Liver (tissue), 8 donors: ENCODE measurements at regions not wholly inside any gene's neighbourhood (a gene's known extent, or its start where the extent isn't known, plus 50 kb on each side); places are given as distances from the start of the nearest gene placed in this dataset.

Experiments
- DNase-seq: peaks from one replicate; pipeline ENCODE4 v3.0.0-alpha.2; 2017; ENCODE audit warnings: low spot score
- H3K27ac ChIP-seq, 2 donors: one replicate each; pipeline ENCODE4 v1.7.0; 2013; ENCODE audit warnings: inconsistent platforms in 2 of 2, low read length in 2 of 2, control low read depth in 1 of 2, low read depth in 1 of 2, mild to moderate bottlenecking in 1 of 2
- H3K27me3 ChIP-seq, 4 donors: one replicate each; pipeline versions ENCODE4 v1.6.1 to v1.7.0; 2013; ENCODE audit warnings: low read length in 3 of 4, inconsistent platforms in 1 of 4, mild to moderate bottlenecking in 1 of 4, moderate library complexity in 1 of 4; ENCODE audit not compliant: control insufficient read depth in 4 of 4, insufficient read depth in 4 of 4
- H3K36me3 ChIP-seq, 4 donors: one replicate each; pipeline versions ENCODE4 v1.6.1 to v1.7.0; 2013; ENCODE audit warnings: low read length in 3 of 4, mild to moderate bottlenecking in 3 of 4, low read depth in 1 of 4, moderate library complexity in 1 of 4; ENCODE audit not compliant: control insufficient read depth in 4 of 4, insufficient read depth in 3 of 4
- H3K4me1 ChIP-seq, 4 donors: one replicate each; pipeline versions ENCODE4 v1.6.1 to v1.7.0; 2013; ENCODE audit warnings: low read length in 3 of 4, mild to moderate bottlenecking in 3 of 4, moderate library complexity in 1 of 4; ENCODE audit not compliant: control insufficient read depth in 4 of 4, insufficient read depth in 4 of 4
- H3K4me3 ChIP-seq, 3 donors: one replicate each; pipeline versions ENCODE4 v1.6.1 to v1.7.0; 2013; ENCODE audit warnings: low read length in 3 of 3, control low read depth in 1 of 3, low read depth in 1 of 3, mild to moderate bottlenecking in 1 of 3
- H3K9ac ChIP-seq, 2 donors: one replicate each; pipeline ENCODE4 v1.7.0; 2013; ENCODE audit warnings: low read length in 2 of 2, mild to moderate bottlenecking in 2 of 2, moderate library complexity in 2 of 2, control low read depth in 1 of 2, low read depth in 1 of 2
- H3K9me3 ChIP-seq, 4 donors: one replicate each; pipeline versions ENCODE4 v1.6.1 to v1.7.0; 2013; ENCODE audit warnings: low read length in 3 of 4; ENCODE audit not compliant: control insufficient read depth in 4 of 4
- ATF3 ChIP-seq: IDR thresholded peaks from 2 replicates; pipeline ENCODE4 v1.6.1; 2016; ENCODE audit warnings: antibody characterized with exemption
- EGR1 ChIP-seq, 2 donors: IDR thresholded peaks; 2 replicates each; pipeline ENCODE4 v1.6.1; 2016 to 2018; ENCODE audit warnings: antibody characterized with exemption in 2 of 2, low read depth in 2 of 2
- FOXA2 ChIP-seq: IDR thresholded peaks from 2 replicates; pipeline ENCODE4 v1.6.1; 2016; ENCODE audit warnings: antibody characterized with exemption
- GABPA ChIP-seq, 2 donors: IDR thresholded peaks in 1 of 2; conservative IDR thresholded peaks in 1 of 2; 2 replicates each; pipeline ENCODE4 v1.6.1; 2016; ENCODE audit warnings: antibody characterized with exemption in 2 of 2, mild to moderate bottlenecking in 1 of 2, moderate library complexity in 1 of 2
- HNF4A ChIP-seq, 2 donors: conservative IDR thresholded peaks; 2 replicates each; pipeline ENCODE4 v1.6.1; 2016; ENCODE audit warnings: antibody characterized with exemption in 2 of 2, mild to moderate bottlenecking in 2 of 2
- JUND ChIP-seq, 2 donors: IDR thresholded peaks; 2 replicates each; pipeline ENCODE4 v1.6.1; 2016; ENCODE audit warnings: antibody characterized with exemption in 2 of 2
- NR2F2 ChIP-seq: IDR thresholded peaks from 2 replicates; pipeline ENCODE4 v1.6.1; 2016; ENCODE audit warnings: antibody characterized with exemption
- RXRA ChIP-seq, 2 donors: IDR thresholded peaks; 2 replicates each; pipeline ENCODE4 v1.6.1; 2017 to 2018; ENCODE audit warnings: antibody characterized with exemption in 2 of 2, mild to moderate bottlenecking in 1 of 2
- SP1 ChIP-seq: IDR thresholded peaks from 2 replicates; pipeline ENCODE4 v1.6.1; 2018; ENCODE audit warnings: antibody characterized with exemption, mild to moderate bottlenecking
- YY1 ChIP-seq: IDR thresholded peaks from 2 replicates; pipeline ENCODE4 v1.6.1; 2016; ENCODE audit warnings: antibody characterized with exemption, mild to moderate bottlenecking
- WGBS: extraction: QIAGEN DNeasy Blood & Tissue Kit; methylation state at CpG from one replicate; pipeline ENCODE4 v1.1.7; 2013; 5-methylcytosine and 5-hydroxymethylcytosine counted together
- TF ChIP-seq, protein P1 (sequence below): IDR thresholded peaks from 2 replicates; pipeline ENCODE4 v1.6.1; 2016; ENCODE audit warnings: antibody characterized with exemption, mild to moderate bottlenecking
- TF ChIP-seq, protein P2 (sequence below): fragments of 150-350 bp; IDR thresholded peaks from 2 replicates; pipeline ENCODE4 v1.5.1; 2017; ENCODE audit warnings: improper control_type of control experiment, low read depth, low read length; ENCODE audit not compliant: missing input control
- TF ChIP-seq, protein P3 (sequence below): IDR thresholded peaks from 2 replicates; pipeline ENCODE4 v1.6.1; 2016; ENCODE audit warnings: antibody characterized with exemption
- TF ChIP-seq, protein P4 (sequence below): IDR thresholded peaks from 2 replicates; pipeline ENCODE4 v1.6.1; 2016; ENCODE audit warnings: antibody characterized with exemption
- donor health status: healthy.
- donor health status: healthy.
- donor health status: healthy.
- donor health status: healthy.
- donor health status: healthy.

DNA sequence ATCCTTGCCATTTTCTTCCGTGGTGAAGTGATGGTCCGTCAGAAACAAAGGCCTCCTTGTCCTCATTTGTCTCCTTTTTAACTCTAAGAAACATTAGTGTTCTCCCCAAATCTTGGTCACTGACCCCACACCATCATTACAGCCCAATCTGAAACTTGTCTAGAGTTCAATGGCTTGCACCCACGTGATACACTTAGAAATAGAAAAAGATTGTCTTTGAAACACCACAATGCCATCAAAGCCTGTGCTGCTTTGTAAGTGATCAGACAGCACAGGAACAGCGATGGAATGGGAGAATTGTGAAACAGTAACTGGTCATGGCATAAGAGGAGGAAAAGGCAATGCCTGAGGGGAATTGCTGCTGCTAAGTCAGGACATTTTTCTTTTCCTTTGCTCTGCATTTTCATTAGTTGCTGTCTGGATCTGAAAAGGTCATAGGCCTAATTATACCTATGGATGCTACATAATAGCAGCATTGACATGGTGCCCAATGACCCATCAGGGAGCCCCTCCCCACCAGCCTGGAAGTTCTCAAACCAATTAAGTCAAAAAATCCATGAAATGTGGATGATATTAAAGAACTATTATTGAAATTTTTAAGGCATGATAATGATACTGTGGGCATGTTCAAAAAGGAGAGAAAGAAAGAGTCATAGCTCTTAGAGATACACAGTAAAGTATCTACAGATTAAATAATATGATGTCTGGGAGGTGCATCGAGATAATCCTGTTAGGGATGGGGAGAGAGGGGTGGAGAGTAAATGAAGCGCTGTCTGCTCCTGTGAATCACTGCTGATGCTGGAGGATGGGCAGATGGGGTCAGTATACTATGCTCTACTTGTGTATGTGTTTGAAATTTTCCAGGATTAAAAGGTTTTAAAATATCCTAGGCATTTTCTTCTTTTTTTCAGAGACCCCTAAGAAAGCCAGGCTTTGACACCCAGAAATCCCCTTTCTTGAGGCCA is 83.6 kb downstream of the ENC1 start:
- WGBS: 87% methylated on average over 6 of the region's 6 CpGs
- no peaks in the 10 kb centered on the region for H3K9me3 ChIP-seq
- H3K9ac ChIP-seq: no peak overlapping the region
- H3K27me3 ChIP-seq: no peaks in the 10 kb centered on the region
- TF ChIP-seq NR2F2 (no peak), JUND (IDR thresholded peaks at IDR 0.05) (no peak), SP1 (no peak), GABPA (IDR thresholded peaks at IDR 0.05 in 1 of 2, conservative IDR thresholded peaks at IDR 0.05 in 1 of 2) (no peak), YY1 (no peak), ATF3 (no peak), HNF4A (conservative IDR thresholded peaks at IDR 0.05) (no peak), EGR1 (IDR thresholded peaks at IDR 0.05; ENCODE audit: low read depth in 2 of 2) (no peak), RXRA (IDR thresholded peaks at IDR 0.05) (no peak)
- TF ChIP-seq, protein P1, sequence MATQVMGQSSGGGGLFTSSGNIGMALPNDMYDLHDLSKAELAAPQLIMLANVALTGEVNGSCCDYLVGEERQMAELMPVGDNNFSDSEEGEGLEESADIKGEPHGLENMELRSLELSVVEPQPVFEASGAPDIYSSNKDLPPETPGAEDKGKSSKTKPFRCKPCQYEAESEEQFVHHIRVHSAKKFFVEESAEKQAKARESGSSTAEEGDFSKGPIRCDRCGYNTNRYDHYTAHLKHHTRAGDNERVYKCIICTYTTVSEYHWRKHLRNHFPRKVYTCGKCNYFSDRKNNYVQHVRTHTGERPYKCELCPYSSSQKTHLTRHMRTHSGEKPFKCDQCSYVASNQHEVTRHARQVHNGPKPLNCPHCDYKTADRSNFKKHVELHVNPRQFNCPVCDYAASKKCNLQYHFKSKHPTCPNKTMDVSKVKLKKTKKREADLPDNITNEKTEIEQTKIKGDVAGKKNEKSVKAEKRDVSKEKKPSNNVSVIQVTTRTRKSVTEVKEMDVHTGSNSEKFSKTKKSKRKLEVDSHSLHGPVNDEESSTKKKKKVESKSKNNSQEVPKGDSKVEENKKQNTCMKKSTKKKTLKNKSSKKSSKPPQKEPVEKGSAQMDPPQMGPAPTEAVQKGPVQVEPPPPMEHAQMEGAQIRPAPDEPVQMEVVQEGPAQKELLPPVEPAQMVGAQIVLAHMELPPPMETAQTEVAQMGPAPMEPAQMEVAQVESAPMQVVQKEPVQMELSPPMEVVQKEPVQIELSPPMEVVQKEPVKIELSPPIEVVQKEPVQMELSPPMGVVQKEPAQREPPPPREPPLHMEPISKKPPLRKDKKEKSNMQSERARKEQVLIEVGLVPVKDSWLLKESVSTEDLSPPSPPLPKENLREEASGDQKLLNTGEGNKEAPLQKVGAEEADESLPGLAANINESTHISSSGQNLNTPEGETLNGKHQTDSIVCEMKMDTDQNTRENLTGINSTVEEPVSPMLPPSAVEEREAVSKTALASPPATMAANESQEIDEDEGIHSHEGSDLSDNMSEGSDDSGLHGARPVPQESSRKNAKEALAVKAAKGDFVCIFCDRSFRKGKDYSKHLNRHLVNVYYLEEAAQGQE: no peak
- TF ChIP-seq, protein P2, sequence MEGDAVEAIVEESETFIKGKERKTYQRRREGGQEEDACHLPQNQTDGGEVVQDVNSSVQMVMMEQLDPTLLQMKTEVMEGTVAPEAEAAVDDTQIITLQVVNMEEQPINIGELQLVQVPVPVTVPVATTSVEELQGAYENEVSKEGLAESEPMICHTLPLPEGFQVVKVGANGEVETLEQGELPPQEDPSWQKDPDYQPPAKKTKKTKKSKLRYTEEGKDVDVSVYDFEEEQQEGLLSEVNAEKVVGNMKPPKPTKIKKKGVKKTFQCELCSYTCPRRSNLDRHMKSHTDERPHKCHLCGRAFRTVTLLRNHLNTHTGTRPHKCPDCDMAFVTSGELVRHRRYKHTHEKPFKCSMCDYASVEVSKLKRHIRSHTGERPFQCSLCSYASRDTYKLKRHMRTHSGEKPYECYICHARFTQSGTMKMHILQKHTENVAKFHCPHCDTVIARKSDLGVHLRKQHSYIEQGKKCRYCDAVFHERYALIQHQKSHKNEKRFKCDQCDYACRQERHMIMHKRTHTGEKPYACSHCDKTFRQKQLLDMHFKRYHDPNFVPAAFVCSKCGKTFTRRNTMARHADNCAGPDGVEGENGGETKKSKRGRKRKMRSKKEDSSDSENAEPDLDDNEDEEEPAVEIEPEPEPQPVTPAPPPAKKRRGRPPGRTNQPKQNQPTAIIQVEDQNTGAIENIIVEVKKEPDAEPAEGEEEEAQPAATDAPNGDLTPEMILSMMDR: no peak
- TF ChIP-seq, protein P3, sequence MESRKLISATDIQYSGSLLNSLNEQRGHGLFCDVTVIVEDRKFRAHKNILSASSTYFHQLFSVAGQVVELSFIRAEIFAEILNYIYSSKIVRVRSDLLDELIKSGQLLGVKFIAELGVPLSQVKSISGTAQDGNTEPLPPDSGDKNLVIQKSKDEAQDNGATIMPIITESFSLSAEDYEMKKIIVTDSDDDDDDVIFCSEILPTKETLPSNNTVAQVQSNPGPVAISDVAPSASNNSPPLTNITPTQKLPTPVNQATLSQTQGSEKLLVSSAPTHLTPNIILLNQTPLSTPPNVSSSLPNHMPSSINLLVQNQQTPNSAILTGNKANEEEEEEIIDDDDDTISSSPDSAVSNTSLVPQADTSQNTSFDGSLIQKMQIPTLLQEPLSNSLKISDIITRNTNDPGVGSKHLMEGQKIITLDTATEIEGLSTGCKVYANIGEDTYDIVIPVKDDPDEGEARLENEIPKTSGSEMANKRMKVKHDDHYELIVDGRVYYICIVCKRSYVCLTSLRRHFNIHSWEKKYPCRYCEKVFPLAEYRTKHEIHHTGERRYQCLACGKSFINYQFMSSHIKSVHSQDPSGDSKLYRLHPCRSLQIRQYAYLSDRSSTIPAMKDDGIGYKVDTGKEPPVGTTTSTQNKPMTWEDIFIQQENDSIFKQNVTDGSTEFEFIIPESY: no peak
- TF ChIP-seq, protein P4, sequence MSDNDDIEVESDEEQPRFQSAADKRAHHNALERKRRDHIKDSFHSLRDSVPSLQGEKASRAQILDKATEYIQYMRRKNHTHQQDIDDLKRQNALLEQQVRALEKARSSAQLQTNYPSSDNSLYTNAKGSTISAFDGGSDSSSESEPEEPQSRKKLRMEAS: no peak
- no peaks in the 10 kb centered on the region for H3K4me1 ChIP-seq
- DNase-seq: no peak
- H3K36me3 ChIP-seq: no peaks in the 10 kb centered on the region
- no peak overlapping the region for H3K27ac ChIP-seq
- H3K4me3 ChIP-seq: no peak overlapping the region

DNA sequence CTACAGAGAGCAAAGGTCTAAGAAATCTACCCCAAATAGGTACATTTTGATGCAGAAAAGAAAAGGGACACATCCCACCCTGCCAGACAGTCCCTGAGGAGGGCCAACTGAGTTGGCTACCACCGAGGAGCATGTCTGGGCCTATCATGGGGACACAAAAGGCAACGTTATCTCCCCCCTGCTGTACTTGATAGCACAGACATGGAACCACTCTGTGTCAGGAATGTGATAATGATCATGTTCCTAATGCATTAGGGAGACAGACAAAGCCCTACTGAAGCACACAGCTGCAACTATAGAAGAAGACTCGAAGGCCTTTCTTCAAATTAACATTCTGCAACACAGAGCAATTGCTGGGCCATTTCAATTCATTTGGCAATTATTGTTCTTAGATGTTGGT is 84.5 kb downstream of the ENC1 start:
- DNase-seq: no peak
- Histone ChIP-seq H3K36me3 (no peaks in the 10 kb centered on the region), H3K9ac (no peak overlapping the region), H3K27ac (no peak overlapping the region), H3K4me1 (peaks cover 0 to under 1% (median 0%) of the 10 kb centered on the region in 4 donors), H3K9me3 (no peaks in the 10 kb centered on the region), H3K27me3 (no peaks in the 10 kb centered on the region), H3K4me3 (no peak overlapping the region)
- WGBS: 88% methylated on average over 3 of the region's 3 CpGs
- no peak for TF ChIP-seq HNF4A (conservative IDR thresholded peaks at IDR 0.05)
- no peak for TF ChIP-seq RXRA (IDR thresholded peaks at IDR 0.05)
- TF ChIP-seq, protein P1: no peak
- TF ChIP-seq, protein P4: no peak
- TF ChIP-seq JUND (IDR thresholded peaks at IDR 0.05): no peak
- TF ChIP-seq ATF3: no peak
- no peak for TF ChIP-seq FOXA2
- TF ChIP-seq EGR1 (IDR thresholded peaks at IDR 0.05; ENCODE audit: low read depth in 2 of 2): no peak
- TF ChIP-seq, protein P3: no peak
